ENCODE measurements at regions not wholly inside any gene's neighbourhood (a gene's known extent, or its start where the extent isn't known, plus 50 kb on each side); places are given as distances from the start of the nearest gene placed in this dataset.

DNA sequence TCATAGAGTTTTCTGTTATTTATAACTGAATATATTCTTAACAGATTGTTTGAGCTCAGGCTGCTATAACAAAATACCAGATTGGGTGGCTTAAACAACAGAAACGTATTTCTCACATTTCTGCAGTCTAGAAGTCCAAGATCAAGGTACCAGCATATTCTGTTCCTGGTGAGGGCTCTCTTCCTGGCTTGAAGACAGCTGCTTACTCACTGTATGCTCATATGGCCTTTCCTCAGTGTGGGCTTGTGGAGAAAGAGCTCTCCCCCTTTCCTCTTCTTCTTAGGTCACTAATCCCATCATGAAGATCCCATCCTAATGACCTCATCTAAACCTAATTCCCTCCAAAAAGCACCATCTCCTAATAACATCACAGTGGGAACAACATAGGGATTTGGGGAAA is 117.8 kb downstream of the RASGEF1B start:
- Histone ChIP-seq H3K4me1 (ENCODE audit: insufficient read depth, insufficient read length) (no peaks in the 10 kb centered on the region), H3K9me3 (ENCODE audit: insufficient read depth, low read length) (no peaks in the 10 kb centered on the region), H3K36me3 (ENCODE audit: insufficient read depth, insufficient read length, low read length) (no peaks in the 10 kb centered on the region), H3K9ac (ENCODE audit: insufficient read length, low read depth) (no peak overlapping the region), H3K27me3 (ENCODE audit: insufficient read depth, insufficient read length) (no peaks in the 10 kb centered on the region), H3K4me3 (ENCODE audit: insufficient read length, low read depth) (no peak overlapping the region)
- TF ChIP-seq YY1 (IDR thresholded peaks at IDR 0.05; ENCODE audit: insufficient read depth, insufficient read length): no peak
- DNase-seq (ENCODE audit: low read depth, low spot score): no peak

DNA sequence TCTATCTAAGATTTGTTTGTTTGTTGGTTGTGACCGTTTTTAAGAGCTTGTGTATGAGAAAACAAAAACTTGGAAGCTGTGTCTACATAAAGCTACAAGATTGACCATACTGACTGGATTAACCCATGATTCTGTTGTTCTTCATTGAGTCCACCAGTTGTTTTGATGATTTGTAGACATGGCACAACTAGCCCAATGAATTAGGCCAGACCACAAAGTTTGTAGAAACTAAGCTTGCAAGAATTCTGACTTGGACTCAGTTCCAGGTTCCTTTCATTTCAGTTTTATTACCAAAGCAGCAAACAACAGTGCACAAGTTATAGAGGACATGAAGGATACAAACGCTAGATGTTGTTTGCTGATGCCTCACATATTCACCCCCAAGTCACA is 119.3 kb downstream of the RASGEF1B start:
- H3K9me3 ChIP-seq (ENCODE audit: insufficient read depth, low read length): no peaks in the 10 kb centered on the region
- no peak for DNase-seq (ENCODE audit: low read depth, low spot score)
- H3K4me1 ChIP-seq (ENCODE audit: insufficient read depth, insufficient read length): no peaks in the 10 kb centered on the region
- no peaks in the 10 kb centered on the region for H3K27me3 ChIP-seq (ENCODE audit: insufficient read depth, insufficient read length)
- no peak overlapping the region for H3K9ac ChIP-seq (ENCODE audit: insufficient read length, low read depth)
- H3K36me3 ChIP-seq (ENCODE audit: insufficient read depth, insufficient read length, low read length): no peaks in the 10 kb centered on the region
- TF ChIP-seq ZNF274 (IDR thresholded peaks at IDR 0.05; ENCODE audit: low read depth, low read length) (no peak), SUZ12 (IDR thresholded peaks at IDR 0.05; ENCODE audit: extremely low read depth, insufficient read depth, insufficient read length) (no peak), YY1 (IDR thresholded peaks at IDR 0.05; ENCODE audit: insufficient read depth, insufficient read length) (no peak)
- H3K4me3 ChIP-seq (ENCODE audit: insufficient read length, low read depth): no peak overlapping the region

DNA sequence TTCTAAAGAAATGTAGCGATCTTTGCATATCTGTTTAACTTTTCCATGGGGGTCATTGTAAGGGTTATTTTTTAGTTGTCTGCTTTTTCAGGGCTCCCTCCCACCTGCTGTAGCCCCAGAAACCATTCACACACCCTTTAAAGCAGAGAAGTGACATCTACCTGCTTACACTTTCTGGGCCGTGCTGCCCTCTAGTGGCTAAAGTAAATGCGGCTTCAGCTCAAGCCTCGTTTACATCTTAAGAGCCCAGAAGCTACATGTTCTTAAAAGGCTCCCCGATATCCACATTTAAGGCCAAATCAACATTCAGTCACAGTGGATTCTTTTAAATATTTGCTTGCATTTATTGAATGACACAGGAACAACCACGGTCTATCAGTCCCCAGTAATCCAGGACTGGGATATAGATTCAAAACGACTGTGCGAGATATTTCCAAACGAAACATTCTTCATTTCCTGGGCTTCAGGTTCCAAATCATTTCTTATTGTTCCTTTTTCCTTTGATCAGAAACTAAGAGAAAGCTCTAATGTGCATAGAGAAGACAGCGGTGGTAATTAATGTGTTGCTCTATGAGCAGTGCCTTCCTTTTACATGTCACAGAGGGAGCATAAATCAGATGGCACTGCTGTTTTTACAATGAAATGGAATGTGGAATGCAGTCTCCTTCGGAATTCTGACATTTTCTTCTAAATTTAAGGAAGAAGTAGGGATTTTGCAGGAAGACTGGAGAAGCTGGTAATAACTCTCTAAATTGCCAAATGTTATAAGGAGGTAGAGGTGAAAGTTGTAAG is 119.9 kb downstream of the RASGEF1B start:
- no peak overlapping the region for H3K4me3 ChIP-seq (ENCODE audit: insufficient read length, low read depth)
- no peaks in the 10 kb centered on the region for H3K4me1 ChIP-seq (ENCODE audit: insufficient read depth, insufficient read length)
- peak; percentile 62 for DNase-seq (ENCODE audit: low read depth, low spot score)
- H3K27me3 ChIP-seq (ENCODE audit: insufficient read depth, insufficient read length): no peaks in the 10 kb centered on the region
- TF ChIP-seq YY1 (IDR thresholded peaks at IDR 0.05; ENCODE audit: insufficient read depth, insufficient read length) (no peak), ZNF274 (IDR thresholded peaks at IDR 0.05; ENCODE audit: low read depth, low read length) (no peak), SUZ12 (IDR thresholded peaks at IDR 0.05; ENCODE audit: extremely low read depth, insufficient read depth, insufficient read length) (no peak)
- H3K9ac ChIP-seq (ENCODE audit: insufficient read length, low read depth): no peak overlapping the region
- H3K36me3 ChIP-seq (ENCODE audit: insufficient read depth, insufficient read length, low read length): no peaks in the 10 kb centered on the region
- no peaks in the 10 kb centered on the region for H3K9me3 ChIP-seq (ENCODE audit: insufficient read depth, low read length)

DNA sequence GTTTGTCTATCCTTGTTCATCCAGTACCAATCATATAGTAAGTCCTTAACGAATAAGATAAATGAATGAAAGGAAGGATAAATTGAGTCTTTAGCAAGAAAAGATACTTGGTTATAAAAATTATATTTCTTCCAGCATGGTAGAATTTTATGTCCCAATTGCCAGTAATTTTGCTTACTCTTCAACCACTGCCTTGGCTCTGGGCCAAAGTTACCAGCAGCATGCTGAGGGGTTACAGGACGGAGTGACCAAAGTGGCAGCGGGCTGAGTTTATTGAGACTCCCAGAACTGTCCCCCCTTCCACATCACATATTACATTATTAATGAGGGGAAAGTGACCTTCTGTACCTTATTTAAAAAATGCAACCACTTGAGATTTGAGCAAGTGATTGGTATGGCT is 121.7 kb downstream of the RASGEF1B start:
- no peaks in the 10 kb centered on the region for H3K4me1 ChIP-seq (ENCODE audit: insufficient read depth, insufficient read length)
- no peaks in the 10 kb centered on the region for H3K27me3 ChIP-seq (ENCODE audit: insufficient read depth, insufficient read length)
- H3K36me3 ChIP-seq (ENCODE audit: insufficient read depth, insufficient read length, low read length): no peaks in the 10 kb centered on the region
- TF ChIP-seq YY1 (IDR thresholded peaks at IDR 0.05; ENCODE audit: insufficient read depth, insufficient read length) (no peak), SUZ12 (IDR thresholded peaks at IDR 0.05; ENCODE audit: extremely low read depth, insufficient read depth, insufficient read length) (no peak), ZNF274 (IDR thresholded peaks at IDR 0.05; ENCODE audit: low read depth, low read length) (no peak)
- H3K4me3 ChIP-seq (ENCODE audit: insufficient read length, low read depth): no peak overlapping the region
- no peak for DNase-seq (ENCODE audit: low read depth, low spot score)
- H3K9me3 ChIP-seq (ENCODE audit: insufficient read depth, low read length): no peaks in the 10 kb centered on the region
- H3K9ac ChIP-seq (ENCODE audit: insufficient read length, low read depth): no peak overlapping the region

DNA sequence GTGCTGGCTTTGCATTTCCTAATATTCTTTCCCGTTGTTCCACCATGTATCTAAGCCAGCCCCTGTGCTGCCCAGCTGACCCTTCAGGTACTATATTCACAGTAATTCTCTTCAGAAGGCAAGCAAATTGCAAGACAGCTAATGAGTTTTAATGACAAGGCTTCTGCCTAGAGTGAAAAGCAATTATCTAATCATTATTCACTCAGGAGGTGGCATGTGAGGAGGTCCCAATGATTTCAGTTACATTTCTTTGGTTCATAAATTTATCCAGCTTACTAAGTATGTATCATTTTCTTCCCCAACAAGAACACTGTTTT is 123.0 kb downstream of the RASGEF1B start:
- Histone ChIP-seq H3K9me3 (ENCODE audit: insufficient read depth, low read length) (no peaks in the 10 kb centered on the region), H3K4me3 (ENCODE audit: insufficient read length, low read depth) (no peak overlapping the region), H3K4me1 (ENCODE audit: insufficient read depth, insufficient read length) (no peaks in the 10 kb centered on the region), H3K9ac (ENCODE audit: insufficient read length, low read depth) (no peak overlapping the region), H3K36me3 (ENCODE audit: insufficient read depth, insufficient read length, low read length) (no peaks in the 10 kb centered on the region), H3K27me3 (ENCODE audit: insufficient read depth, insufficient read length) (no peaks in the 10 kb centered on the region)
- DNase-seq (ENCODE audit: low read depth, low spot score): no peak
- TF ChIP-seq SUZ12 (IDR thresholded peaks at IDR 0.05; ENCODE audit: extremely low read depth, insufficient read depth, insufficient read length) (no peak), YY1 (IDR thresholded peaks at IDR 0.05; ENCODE audit: insufficient read depth, insufficient read length) (no peak), ZNF274 (IDR thresholded peaks at IDR 0.05; ENCODE audit: low read depth, low read length) (no peak)

DNA sequence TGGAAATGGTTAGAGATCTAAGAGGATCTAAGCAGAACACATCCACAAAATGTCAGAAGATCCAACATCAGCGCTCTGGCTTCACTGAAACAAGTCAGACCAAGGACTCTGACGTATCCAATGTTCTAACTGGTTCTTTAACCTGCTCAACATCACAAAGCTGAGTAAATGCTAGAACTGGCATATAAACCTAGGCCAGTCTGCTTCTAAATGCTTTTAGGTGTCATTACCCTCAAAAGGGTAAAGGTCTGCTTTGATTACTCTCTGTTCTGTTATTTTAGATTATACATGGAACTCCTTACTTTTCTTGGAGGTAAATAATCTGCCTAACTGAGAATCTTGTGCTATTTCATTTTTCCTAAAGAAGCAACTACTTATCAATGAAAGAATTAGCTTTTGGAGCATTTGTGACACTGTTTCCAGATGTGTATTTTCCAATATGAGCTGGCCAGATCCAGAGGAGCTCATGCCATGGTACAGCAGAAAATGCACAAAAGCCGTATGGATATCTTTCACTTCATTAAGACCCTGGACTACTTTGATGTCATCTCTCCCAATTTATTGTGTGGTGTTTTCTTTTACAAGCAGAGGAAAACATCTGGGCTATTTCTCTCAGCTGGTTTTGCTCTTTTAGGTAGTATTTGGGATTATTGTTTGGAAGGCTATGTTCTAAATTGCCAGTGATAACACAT is 123.5 kb downstream of the RASGEF1B start:
- Histone ChIP-seq H3K9me3 (ENCODE audit: insufficient read depth, low read length) (no peaks in the 10 kb centered on the region), H3K27me3 (ENCODE audit: insufficient read depth, insufficient read length) (no peaks in the 10 kb centered on the region), H3K9ac (ENCODE audit: insufficient read length, low read depth) (no peak overlapping the region), H3K36me3 (ENCODE audit: insufficient read depth, insufficient read length, low read length) (no peaks in the 10 kb centered on the region), H3K4me3 (ENCODE audit: insufficient read length, low read depth) (no peak overlapping the region), H3K4me1 (ENCODE audit: insufficient read depth, insufficient read length) (no peaks in the 10 kb centered on the region)
- TF ChIP-seq ZNF274 (IDR thresholded peaks at IDR 0.05; ENCODE audit: low read depth, low read length) (no peak), SUZ12 (IDR thresholded peaks at IDR 0.05; ENCODE audit: extremely low read depth, insufficient read depth, insufficient read length) (no peak)
- DNase-seq (ENCODE audit: low read depth, low spot score): no peak

DNA sequence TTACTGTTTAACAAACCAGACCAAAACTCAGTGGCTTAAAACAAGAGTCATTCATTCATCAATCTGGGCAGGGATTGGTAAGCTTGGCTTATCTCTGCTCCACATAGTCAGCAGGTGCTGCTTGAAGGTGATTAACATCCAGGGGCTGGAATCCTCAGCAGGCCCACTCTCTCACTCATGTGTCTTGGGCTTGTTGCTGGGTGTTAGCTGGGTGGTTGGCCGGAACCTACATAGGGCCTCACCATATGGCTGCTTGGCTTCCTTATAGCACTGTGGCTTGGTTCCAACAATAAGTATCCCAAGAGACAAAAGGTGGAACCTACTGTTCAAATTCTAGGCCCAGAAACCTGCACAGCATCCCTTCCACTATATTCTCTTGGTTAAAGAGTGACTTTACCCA is 125.0 kb downstream of the RASGEF1B start:
- Histone ChIP-seq H3K27me3 (ENCODE audit: insufficient read depth, insufficient read length) (no peaks in the 10 kb centered on the region), H3K4me3 (ENCODE audit: insufficient read length, low read depth) (no peak overlapping the region), H3K36me3 (ENCODE audit: insufficient read depth, insufficient read length, low read length) (no peaks in the 10 kb centered on the region), H3K4me1 (ENCODE audit: insufficient read depth, insufficient read length) (no peaks in the 10 kb centered on the region), H3K9me3 (ENCODE audit: insufficient read depth, low read length) (no peaks in the 10 kb centered on the region), H3K9ac (ENCODE audit: insufficient read length, low read depth) (no peak overlapping the region)
- DNase-seq (ENCODE audit: low read depth, low spot score): no peak
- TF ChIP-seq YY1 (IDR thresholded peaks at IDR 0.05; ENCODE audit: insufficient read depth, insufficient read length): no peak
- TF ChIP-seq ZNF274 (IDR thresholded peaks at IDR 0.05; ENCODE audit: low read depth, low read length): no peak
- no peak for TF ChIP-seq SUZ12 (IDR thresholded peaks at IDR 0.05; ENCODE audit: extremely low read depth, insufficient read depth, insufficient read length)

Data from NT2/D1 (cell line).